ENCODE measurements at regions not wholly inside any gene's neighbourhood (a gene's known extent, or its start where the extent isn't known, plus 50 kb on each side); places are given as distances from the start of the nearest gene placed in this dataset.

DNA sequence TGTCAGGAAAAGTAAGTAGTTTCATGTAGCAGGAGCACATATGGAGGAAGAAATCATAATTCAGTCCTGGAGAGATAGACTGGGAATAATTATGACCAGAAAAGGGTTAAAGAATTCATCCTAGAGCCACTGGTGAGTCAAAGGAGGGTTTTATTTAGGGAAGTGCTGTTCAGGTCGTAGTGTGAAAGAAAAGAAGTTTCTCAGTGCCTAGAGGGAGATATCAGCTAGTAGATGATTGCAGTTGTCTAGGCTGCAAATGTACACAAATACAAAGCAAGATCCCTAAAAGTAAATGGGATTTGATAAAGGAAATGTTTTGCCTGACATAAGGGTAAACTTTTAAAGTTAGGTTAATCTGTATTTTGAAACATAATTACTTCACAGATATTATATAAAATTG, 403.2 kb downstream of the ACTRT1 start:
- no peak for TF ChIP-seq NFE2L2 (IDR thresholded peaks at IDR 0.05; ENCODE audit: low read depth, low read length)
- no peak for TF ChIP-seq BHLHE40 (IDR thresholded peaks at IDR 0.05; ENCODE audit: low read depth, low read length)
- TF ChIP-seq RAD21 (IDR thresholded peaks at IDR 0.05; ENCODE audit: low read length) = no peak
- TF ChIP-seq POLR2A (IDR thresholded peaks at IDR 0.05; ENCODE audit: low read depth, low read length) = no peak
- no peak for TF ChIP-seq MXI1 (IDR thresholded peaks at IDR 0.05; ENCODE audit: borderline replicate concordance, low read depth, low read length)
- TF ChIP-seq CHD1 (IDR thresholded peaks at IDR 0.05; ENCODE audit: low read depth, low read length) = no peak
- TF ChIP-seq RCOR1 (IDR thresholded peaks at IDR 0.05; ENCODE audit: insufficient replicate concordance, low read length) = no peak
- no peak for TF ChIP-seq RFX5 (IDR thresholded peaks at IDR 0.05; ENCODE audit: low read depth, low read length)
- no peak for TF ChIP-seq CEBPB (IDR thresholded peaks at IDR 0.05; ENCODE audit: low read depth, low read length)
- TF ChIP-seq, protein P1, sequence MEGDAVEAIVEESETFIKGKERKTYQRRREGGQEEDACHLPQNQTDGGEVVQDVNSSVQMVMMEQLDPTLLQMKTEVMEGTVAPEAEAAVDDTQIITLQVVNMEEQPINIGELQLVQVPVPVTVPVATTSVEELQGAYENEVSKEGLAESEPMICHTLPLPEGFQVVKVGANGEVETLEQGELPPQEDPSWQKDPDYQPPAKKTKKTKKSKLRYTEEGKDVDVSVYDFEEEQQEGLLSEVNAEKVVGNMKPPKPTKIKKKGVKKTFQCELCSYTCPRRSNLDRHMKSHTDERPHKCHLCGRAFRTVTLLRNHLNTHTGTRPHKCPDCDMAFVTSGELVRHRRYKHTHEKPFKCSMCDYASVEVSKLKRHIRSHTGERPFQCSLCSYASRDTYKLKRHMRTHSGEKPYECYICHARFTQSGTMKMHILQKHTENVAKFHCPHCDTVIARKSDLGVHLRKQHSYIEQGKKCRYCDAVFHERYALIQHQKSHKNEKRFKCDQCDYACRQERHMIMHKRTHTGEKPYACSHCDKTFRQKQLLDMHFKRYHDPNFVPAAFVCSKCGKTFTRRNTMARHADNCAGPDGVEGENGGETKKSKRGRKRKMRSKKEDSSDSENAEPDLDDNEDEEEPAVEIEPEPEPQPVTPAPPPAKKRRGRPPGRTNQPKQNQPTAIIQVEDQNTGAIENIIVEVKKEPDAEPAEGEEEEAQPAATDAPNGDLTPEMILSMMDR (conservative IDR thresholded peaks at IDR 0.05; ENCODE audit: low read depth, low read length) = no peak
- no peak for TF ChIP-seq FOS (IDR thresholded peaks at IDR 0.05; ENCODE audit: low read depth, low read length)
- TF ChIP-seq, protein P2, sequence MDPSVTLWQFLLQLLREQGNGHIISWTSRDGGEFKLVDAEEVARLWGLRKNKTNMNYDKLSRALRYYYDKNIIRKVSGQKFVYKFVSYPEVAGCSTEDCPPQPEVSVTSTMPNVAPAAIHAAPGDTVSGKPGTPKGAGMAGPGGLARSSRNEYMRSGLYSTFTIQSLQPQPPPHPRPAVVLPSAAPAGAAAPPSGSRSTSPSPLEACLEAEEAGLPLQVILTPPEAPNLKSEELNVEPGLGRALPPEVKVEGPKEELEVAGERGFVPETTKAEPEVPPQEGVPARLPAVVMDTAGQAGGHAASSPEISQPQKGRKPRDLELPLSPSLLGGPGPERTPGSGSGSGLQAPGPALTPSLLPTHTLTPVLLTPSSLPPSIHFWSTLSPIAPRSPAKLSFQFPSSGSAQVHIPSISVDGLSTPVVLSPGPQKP (IDR thresholded peaks at IDR 0.05; ENCODE audit: borderline replicate concordance, low read depth, low read length) = no peak
- TF ChIP-seq, protein P3, sequence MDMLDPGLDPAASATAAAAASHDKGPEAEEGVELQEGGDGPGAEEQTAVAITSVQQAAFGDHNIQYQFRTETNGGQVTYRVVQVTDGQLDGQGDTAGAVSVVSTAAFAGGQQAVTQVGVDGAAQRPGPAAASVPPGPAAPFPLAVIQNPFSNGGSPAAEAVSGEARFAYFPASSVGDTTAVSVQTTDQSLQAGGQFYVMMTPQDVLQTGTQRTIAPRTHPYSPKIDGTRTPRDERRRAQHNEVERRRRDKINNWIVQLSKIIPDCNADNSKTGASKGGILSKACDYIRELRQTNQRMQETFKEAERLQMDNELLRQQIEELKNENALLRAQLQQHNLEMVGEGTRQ (IDR thresholded peaks at IDR 0.05; ENCODE audit: low read depth, low read length) = no peak
- no peak for TF ChIP-seq MAZ (IDR thresholded peaks at IDR 0.05; ENCODE audit: borderline replicate concordance, low read depth, low read length)
- TF ChIP-seq MAFK (IDR thresholded peaks at IDR 0.05; ENCODE audit: low read depth, low read length) = no peak
- TF ChIP-seq SMC3 (IDR thresholded peaks at IDR 0.05; ENCODE audit: low read depth, low read length) = no peak
- Histone ChIP-seq H2BK15ac (ENCODE audit: low read depth, low read length) (no peak overlapping the region), H3K4me2 (ENCODE audit: low read depth, low read length) (no peak overlapping the region), H3K36me3 (ENCODE audit: control insufficient read depth, insufficient read depth, low read length) (no peaks in the 10 kb centered on the region), H2AK5ac (ENCODE audit: low read depth, low read length) (no peak overlapping the region), H3K4ac (ENCODE audit: low read depth, low read length) (no peak overlapping the region), H3K4me1 (ENCODE audit: control insufficient read depth, insufficient read depth, low read length) (no peaks in the 10 kb centered on the region), H4K20me1 (ENCODE audit: insufficient read depth, low read length) (no peaks in the 10 kb centered on the region), H2AFZ (replicated peaks; ENCODE audit: low read length, poor library complexity) (no peak overlapping the region), H4K8ac (ENCODE audit: low read depth in 2 of 2, low read length in 2 of 2) (no peak overlapping the region), H2BK20ac (ENCODE audit: low read depth, low read length) (no peak overlapping the region), H4K91ac (ENCODE audit: insufficient read depth, low read depth, low read length) (no peak overlapping the region), H3K14ac (replicated peaks; ENCODE audit: low read depth, low read length) (no peak overlapping the region), H3K4me3 (ENCODE audit: insufficient read depth, low read depth, low read length) (no peak overlapping the region), H3K27me3 (ENCODE audit: control insufficient read depth, insufficient read depth, low read length) (no peaks in the 10 kb centered on the region), H2BK120ac (ENCODE audit: low read depth, low read length) (no peak overlapping the region), H3K9me1 (ENCODE audit: insufficient read depth, low read length) (no peaks in the 10 kb centered on the region), H2AK9ac (replicated peaks; ENCODE audit: low read depth, low read length, poor library complexity) (no peak overlapping the region), H3K27ac (ENCODE audit: insufficient read depth, low read length) (no peak overlapping the region), H3K23ac (ENCODE audit: low read depth, low read length) (no peak overlapping the region), H3K56ac (ENCODE audit: extremely low read depth, insufficient read depth, low read length) (no peak overlapping the region), H3K18ac (ENCODE audit: low read depth, low read length) (no peak overlapping the region), H2BK5ac (ENCODE audit: low read depth, low read length, poor library complexity, severe bottlenecking) (no peak overlapping the region), H3K9ac (ENCODE audit: low read depth, low read length) (no peak overlapping the region), H3K79me1 (ENCODE audit: low read depth in 1 of 2, low read length in 2 of 2) (no peaks in the 10 kb centered on the region), H3K9me3 (ENCODE audit: control insufficient read depth, insufficient read depth, low read length) (no peaks in the 10 kb centered on the region), H4K5ac (ENCODE audit: low read depth, low read length) (no peak overlapping the region)
- CTCF ChIA-PET = no interaction called here
- dilution Hi-C loops (cut with HindIII; ENCODE audit: low sequenced_read_pairs, unreplicated experiment) (no loop called here), intact Hi-C loops (cut with micrococcal nuclease) (no loop called here), in situ Hi-C loops (cut with MboI; ENCODE audit: low sequenced_read_pairs) (no loop called here)
- no TSS peak for BruUV-seq (replicated peaks)
- whole genome bisulfite sequencing, 2 experiments (ENCODE audit: extremely low coverage in 2 of 2, insufficient read length in 1 of 2) = no CpG with 5 or more reads among the region's 1 CpG
- no peak for ATAC-seq (ENCODE audit: low read depth)
- no peak for DNase-seq
- POLR2A ChIA-PET (ENCODE audit: unreplicated experiment) = no interaction called here

Data from IMR-90 (cell line).